Activated effector memory CD4-positive, alpha-beta T cell treated with anti-CD3 and anti-CD28 coated beads, Interleukin-2, amount 50 U/mL, for 16 hours (primary cell): ENCODE measurements at regions not wholly inside any gene's neighbourhood (a gene's known extent, or its start where the extent isn't known, plus 50 kb on each side); places are given as distances from the start of the nearest gene placed in this dataset.

Experiments used
- DNase-seq: peaks from one replicate; pipeline ENCODE4 v3.0.0-alpha.2; 2020

GRCh38 chr11:8740129-8740528 is 57.5 kb downstream of the RPL27A start:
- no peak for DNase-seq

GRCh38 chr11:8744423-8744822 is 61.8 kb downstream of the RPL27A start:
- no peak for DNase-seq

GRCh38 chr11:8745431-8746253 is 63.0 kb downstream of the RPL27A start:
- DNase-seq, result no peak

GRCh38 chr11:8746331-8746974 is 63.9 kb downstream of the RPL27A start:
- DNase-seq, result no peak

- DNase-seq, result no peak
Observed at GRCh38 chr11:8747173-8747572, 64.6 kb downstream of the RPL27A start.

GRCh38 chr11:8748317-8748716 is 65.7 kb downstream of the RPL27A start:
- DNase-seq, result no peak

- no peak for DNase-seq
Observed at GRCh38 chr11:8749202-8749601, 66.6 kb downstream of the RPL27A start.

- DNase-seq, result no peak
Observed at GRCh38 chr11:8754241-8754640, 71.6 kb downstream of the RPL27A start.

GRCh38 chr11:8756201-8756600 is 73.6 kb downstream of the RPL27A start:
- DNase-seq, result no peak

GRCh38 chr11:8757047-8757446 is 74.5 kb downstream of the RPL27A start:
- no peak for DNase-seq

- no peak for DNase-seq
Observed at GRCh38 chr11:8757533-8757932, 74.9 kb downstream of the RPL27A start.

GRCh38 chr11:8758619-8759169 is 76.1 kb downstream of the RPL27A start:
- DNase-seq, result no peak

- DNase-seq, result no peak
Observed at GRCh38 chr11:8759634-8760033, 77.0 kb downstream of the RPL27A start.

GRCh38 chr11:8760896-8761295 is 78.3 kb downstream of the RPL27A start:
- no peak for DNase-seq

GRCh38 chr11:8763070-8763685 is 80.6 kb downstream of the RPL27A start:
- no peak for DNase-seq

- DNase-seq, result no peak
Observed at GRCh38 chr11:8765294-8765693, 82.7 kb downstream of the RPL27A start.

GRCh38 chr11:8766043-8766987 is 83.7 kb downstream of the RPL27A start:
- DNase-seq, result no peak

GRCh38 chr11:8766988-8767374 is 84.4 kb downstream of the RPL27A start:
- DNase-seq, result no peak

- no peak for DNase-seq
Observed at GRCh38 chr11:8767466-8768142, 85.0 kb downstream of the RPL27A start.

- DNase-seq, result no peak
Observed at GRCh38 chr11:8768625-8769333, 86.2 kb downstream of the RPL27A start.
